G401 (cell line): ENCODE measurements at regions not wholly inside any gene's neighbourhood (a gene's known extent, or its start where the extent isn't known, plus 50 kb on each side); places are given as distances from the start of the nearest gene placed in this dataset.
A peak's percentile ranks its signal among the peaks of the same experiment; 100 is the strongest.
"Not testable (repeated sequence)": the region's sequence is repeated elsewhere in the genome, so short reads cannot be mapped to it uniquely, and the experiment has no call there.

Source experiments
- DNase-seq: peaks from one replicate; pipeline ENCODE4 v3.0.0-alpha.2; 2015; ENCODE audit warnings: low spot score
- in situ Hi-C: cut with HindIII; loops from 2 replicates; pipeline ENCODE4 v1.10.0; 2016; ENCODE audit warnings: low sequenced_read_pairs, mixed read lengths

- in situ Hi-C loops, result no loop called here
- no peak for DNase-seq
Observed at GRCh38 chr18:76722224-76723061, 99.9 kb upstream of the ZNF236 start.

DNA sequence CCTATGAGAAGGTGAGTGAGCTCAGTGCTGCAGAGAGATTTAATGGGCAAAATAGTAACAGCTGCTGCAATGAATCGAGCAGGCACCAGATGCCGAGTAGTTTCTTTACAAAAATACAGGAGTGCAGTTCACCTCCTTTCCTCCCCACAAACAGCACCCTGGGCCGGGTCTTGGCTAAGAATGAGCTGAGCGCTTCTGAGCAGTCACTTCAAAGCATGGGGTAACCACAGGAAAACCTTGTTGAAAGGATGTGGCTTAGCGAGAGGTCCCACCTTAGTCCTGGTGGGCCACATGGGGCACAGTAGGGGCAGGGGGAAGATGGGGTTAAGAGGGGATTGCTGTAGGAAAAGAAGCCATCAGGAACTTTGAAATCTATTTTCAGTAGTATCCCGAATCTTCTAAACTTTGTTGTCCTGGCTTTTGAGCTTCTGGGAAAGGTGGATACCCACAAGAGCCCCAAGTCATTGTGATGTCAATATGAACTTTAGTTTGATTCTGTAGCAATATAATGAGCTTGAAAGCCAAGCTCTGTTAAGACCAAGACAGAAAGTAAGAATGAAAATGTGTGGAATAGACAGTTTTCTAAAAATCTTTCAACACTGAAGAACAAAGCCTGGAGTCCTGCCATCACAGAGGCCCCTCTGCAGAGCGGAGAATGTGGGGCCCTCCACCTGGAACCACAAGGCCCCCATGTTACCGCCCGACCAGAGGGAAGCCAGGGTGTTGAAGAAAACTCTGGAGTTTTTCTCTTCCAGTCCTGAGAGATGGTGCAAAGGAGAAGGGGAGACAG is 101.0 kb upstream of the ZNF236 start:
- no peak for DNase-seq
- in situ Hi-C loops, result no loop called here

DNA sequence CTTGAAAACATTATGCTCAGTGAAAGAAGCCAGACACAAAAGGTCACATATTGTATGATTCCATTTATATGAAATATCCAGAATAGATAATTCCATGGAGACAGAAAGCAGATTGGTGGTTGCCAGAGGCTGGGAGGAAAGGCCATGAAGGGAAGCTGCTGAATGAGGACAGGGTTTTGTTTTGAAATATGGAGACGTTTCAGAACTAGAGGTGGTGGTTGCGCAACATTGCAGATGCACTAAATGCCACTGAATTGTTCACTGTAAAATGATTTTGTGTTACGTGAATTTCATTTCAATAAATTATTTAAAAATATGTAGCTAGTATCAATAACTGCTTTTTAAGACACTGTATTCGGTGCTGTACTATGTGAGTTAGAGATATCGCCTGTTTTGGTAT is 101.7 kb upstream of the ZNF236 start:
- no peak for DNase-seq
- in situ Hi-C loops, result no loop called here

DNA sequence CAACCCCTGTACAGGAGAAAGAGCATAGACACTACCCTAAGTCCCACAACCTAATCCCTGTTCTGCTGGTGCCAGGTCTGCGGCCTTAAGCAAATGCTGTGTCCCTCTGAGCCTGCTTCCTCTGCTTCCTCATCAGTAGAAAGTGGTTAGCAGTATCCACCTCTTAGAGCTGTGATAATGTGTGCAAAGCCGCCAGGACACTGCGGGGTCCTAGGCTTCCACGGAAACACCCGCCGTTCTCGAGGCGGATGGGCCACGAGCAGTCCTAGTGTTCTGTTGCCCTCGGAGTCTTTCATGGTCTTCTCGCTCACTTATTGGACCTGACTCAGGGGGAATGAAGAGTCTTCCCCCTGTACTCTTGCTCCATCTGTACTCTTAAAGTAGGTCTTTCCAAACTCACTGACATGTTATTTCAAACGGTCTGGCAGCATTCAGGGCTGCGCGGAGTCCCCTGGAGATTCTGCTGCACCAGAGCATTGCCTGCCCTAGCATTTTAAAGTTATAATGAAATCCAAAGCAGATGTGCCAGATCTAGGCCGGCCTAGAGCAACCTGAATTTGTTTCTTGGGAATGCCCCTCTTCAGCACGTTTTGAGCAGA is 107.2 kb upstream of the ZNF236 start:
- DNase-seq, result no peak
- in situ Hi-C loops, result no loop called here

GRCh38 chr18:76713432-76713831 is 108.9 kb upstream of the ZNF236 start:
- in situ Hi-C loops, result no loop called here
- DNase-seq, result no peak

DNA sequence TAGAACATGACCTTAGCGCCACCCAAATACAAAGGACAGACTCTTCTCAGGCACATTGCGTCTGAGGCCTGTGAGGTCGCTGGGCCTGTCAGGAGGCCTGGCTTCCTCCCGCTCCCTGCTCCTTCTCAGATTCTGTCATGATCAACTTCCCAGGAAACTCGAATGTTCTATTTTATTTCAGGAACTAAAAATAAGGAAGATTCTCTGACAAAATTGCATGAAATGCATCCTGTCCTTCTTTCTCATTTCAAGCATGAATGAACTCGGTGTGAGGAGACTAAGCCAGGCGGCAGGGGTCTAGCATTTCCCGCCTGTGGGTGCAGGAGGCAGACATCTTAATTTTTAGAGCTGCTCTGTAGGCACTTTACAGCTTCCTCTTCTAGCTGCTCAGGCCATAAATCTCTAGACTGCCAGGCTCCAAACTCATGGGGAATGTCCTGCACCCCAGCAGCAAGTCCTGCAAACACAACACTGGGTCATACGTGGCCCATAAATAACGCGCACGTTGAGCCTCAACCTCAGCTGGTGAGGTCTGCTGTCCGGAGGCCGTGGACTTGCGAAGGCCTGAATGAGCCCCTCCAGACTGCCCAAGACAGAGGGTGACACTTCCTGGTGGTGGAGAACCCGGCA is 109.7 kb upstream of the ZNF236 start:
- no peak for DNase-seq
- in situ Hi-C loops, result no loop called here

DNA sequence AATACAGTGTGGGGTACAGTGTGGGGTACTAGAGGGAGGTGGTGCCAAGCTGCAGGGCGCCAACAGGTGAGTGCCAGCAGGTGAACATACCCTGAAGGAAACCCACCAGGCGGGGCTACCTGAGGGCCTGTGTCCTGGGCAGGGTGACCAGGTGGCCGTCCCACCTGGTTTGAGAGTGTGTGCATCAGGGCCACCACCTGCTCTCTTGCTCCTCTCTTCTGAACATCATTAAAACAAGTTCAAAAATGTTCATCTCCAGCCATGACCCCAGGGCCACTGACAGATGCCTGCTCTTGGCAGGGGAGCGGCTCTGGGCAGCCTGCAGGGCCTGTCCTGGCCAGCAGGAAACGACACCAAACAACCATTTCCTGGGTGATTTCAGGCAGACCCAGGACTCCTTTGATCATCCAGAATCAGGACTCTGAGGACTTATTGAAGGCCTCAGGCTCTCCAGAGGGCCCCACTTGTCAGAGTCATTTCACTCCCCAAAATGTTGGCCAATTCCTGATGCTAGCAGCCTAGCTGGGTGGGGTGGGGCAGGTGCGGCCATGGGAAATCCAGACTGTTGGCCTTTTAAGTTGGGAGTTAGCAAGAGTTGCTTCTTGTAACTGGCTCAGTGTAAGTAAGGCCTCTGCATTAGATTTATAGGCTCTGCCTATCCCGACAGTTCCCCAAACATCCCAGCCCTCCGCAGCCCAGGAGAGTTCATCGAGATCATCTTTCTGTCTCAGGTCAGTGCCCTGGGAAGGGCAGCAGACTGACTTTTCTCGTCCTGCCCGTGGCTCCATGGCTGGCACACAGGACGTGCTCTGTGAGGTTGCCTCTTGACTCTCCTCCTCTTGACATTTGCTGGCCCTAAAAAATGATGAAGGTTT is 111.5 kb upstream of the ZNF236 start:
- no peak for DNase-seq
- in situ Hi-C loops, result no loop called here

GRCh38 chr18:76709659-76710645 is 112.4 kb upstream of the ZNF236 start:
- in situ Hi-C loops, result no loop called here
- peak; percentile 59 for DNase-seq

DNA sequence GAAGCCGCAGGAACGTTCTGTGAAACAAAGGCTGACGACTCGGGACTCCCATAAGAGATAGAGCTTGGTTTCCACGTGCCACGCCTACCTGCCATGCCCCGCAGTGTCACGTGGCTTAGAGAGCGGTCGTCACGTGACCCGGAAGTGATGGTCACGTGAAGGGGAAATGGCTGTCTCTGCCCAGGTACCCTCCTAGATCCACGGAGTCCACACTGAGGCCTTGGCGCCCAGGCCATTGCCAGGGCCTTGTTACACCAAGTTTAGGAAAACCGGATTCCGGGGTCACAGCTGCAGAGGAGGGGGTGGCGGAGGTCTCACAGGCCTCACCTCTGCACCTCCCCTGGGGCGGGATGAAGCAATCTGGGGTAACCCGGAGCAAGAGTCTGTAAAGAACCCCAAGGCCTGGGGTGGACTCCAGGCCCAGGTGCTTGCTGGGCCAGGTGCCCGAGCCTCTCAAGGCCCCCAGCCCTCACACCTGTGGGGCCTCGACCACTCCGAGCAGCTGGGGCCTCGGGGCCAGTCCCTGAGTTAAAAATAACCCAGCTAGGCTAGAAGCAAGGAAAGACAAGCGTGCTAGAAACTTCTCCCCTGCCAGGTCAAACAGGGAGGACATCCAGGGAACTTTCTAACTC is 113.5 kb upstream of the ZNF236 start:
- DNase-seq, result no peak
- in situ Hi-C loops, result no loop called here

- in situ Hi-C loops, result no loop called here
- no peak for DNase-seq
Observed at GRCh38 chr18:76708071-76708721, 114.2 kb upstream of the ZNF236 start.

- in situ Hi-C loops, result no loop called here
Observed at GRCh38 chr18:76707534-76707933, 114.8 kb upstream of the ZNF236 start.

DNA sequence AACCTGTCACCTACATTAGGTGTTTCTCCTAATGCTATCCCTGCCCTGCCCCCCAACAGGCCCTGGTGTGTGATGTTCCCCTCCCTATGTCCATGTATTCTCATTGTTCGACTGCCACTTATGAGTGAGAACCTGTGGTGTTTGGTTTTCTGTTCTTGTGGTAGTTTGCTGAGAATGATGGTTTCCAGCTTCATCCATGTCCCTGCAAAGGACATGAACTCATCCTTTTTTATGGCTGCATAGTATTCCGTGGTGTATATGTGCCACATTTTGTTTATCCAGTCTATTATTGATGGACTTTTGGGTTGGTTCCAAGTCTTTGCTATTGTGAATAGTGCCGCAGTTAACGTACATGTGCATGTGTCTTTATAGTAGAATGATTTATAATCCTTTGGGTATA is 117.8 kb upstream of the ZNF236 start:
- DNase-seq, in situ Hi-C loops: not testable (repeated sequence)

More at GRCh38 chr18:76707534-76707933, 114.8 kb upstream of the ZNF236 start:
- no peak for DNase-seq

DNA sequence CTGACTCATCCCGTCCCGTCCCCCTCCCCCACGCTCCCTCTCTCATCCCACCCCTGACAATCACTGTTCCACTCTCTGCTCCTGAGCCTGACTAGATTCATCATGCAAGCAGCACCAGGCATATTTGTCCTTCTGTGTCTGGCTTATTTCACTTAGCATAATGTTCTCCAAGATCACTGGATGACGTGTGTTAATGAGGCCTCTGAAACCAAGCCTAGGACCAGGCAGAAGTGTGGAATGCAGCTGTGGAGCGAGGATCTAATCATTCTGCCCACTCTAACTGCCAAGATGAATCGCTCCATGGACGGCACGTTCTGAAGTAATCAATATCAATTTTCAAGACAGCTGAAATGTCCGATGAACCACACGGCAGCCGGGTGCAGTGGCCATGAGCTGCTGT is 122.4 kb upstream of the ZNF236 start:
- in situ Hi-C loops, result no loop called here
- no peak for DNase-seq

- in situ Hi-C loops, result no loop called here
Observed at GRCh38 chr18:76697441-76697901, 124.9 kb upstream of the ZNF236 start.

GRCh38 chr18:76691800-76692199 is 130.6 kb upstream of the ZNF236 start:
- DNase-seq, result no peak
- in situ Hi-C loops, result no loop called here

More at GRCh38 chr18:76697441-76697901, 124.9 kb upstream of the ZNF236 start:
- DNase-seq, result no peak

GRCh38 chr18:76689646-76690264 is 132.6 kb upstream of the ZNF236 start:
- DNase-seq, result no peak
- in situ Hi-C loops, result no loop called here
